K562 (cell line): ENCODE measurements at regions not wholly inside any gene's neighbourhood (a gene's known extent, or its start where the extent isn't known, plus 50 kb on each side); places are given as distances from the start of the nearest gene placed in this dataset.

Source experiments
- ATAC-seq: fragments of 200-7000 bp; cut with Tn5 transposase; 3 replicates; pipeline ENCODE4 v1.9.1; 2020; ENCODE audit warnings: moderate library complexity
- BruUV-seq: library from RNA; stranded (reverse); fragments of 400-500 nt; replicated peaks from 2 replicates; lab custom pipeline; 2021; lab: Mats Ljungman, UMichigan
- CTCF ChIA-PET: fragments of 300-600 bp; formaldehyde crosslinking; extraction: SDS; loops from one replicate; lab custom pipeline; 2021; ENCODE audit warnings: low intra/inter-chr PET ratio; lab: Yijun Ruan, JAX
- POLR2A ChIA-PET: fragments of 300-600, 350-650 bp; sonication (Branson Sonifier 250); formaldehyde crosslinking; extraction: SDS; loops from one replicate; lab custom pipeline; 2021; ENCODE audit warnings: antibody characterized with exemption, inconsistent platforms; lab: Yijun Ruan, JAX
- DNase-seq, 4 experiments: peaks; one replicate each; pipeline versions ENCODE4 v3.0.0 to v3.0.0-alpha.2; 2011 to 2018; ENCODE audit warnings: low spot score in 3 of 4, mixed read lengths in 3 of 4; ENCODE audit errors: extremely low read depth in 1 of 4
- FAIRE-seq: peaks from 2 replicates; lab custom pipeline; 2011; peaks lifted over from hg19 to GRCh38; lab: Jason Lieb, UNC
- H2AFZ ChIP-seq: 2 replicates; pipeline ENCODE4 v1.6.0; 2011; ENCODE audit warnings: low read depth, low read length, control low read depth, inconsistent platforms
- H3K27ac ChIP-seq: fragments of 200-600 bp; 3 replicates; pipeline ENCODE4 v1.8.0; 2011; ENCODE audit warnings: low read depth, mild to moderate bottlenecking, control low read depth, inconsistent platforms, low read length, moderate library complexity, mixed read lengths; ENCODE audit errors: extremely low read depth
- H3K27me3 ChIP-seq, 2 experiments: fragments of 300-600 bp in 1 of 2; 2 replicates in 1 of 2; 3 replicates in 1 of 2; pipeline versions ENCODE4 v1.6.0 to v1.8.0; 2011; ENCODE audit warnings: inconsistent platforms in 2 of 2, low read length in 2 of 2, mild to moderate bottlenecking in 1 of 2, mixed read lengths in 1 of 2, moderate library complexity in 1 of 2; ENCODE audit not compliant: control insufficient read depth in 2 of 2, insufficient read depth in 2 of 2
- H3K36me3 ChIP-seq: fragments of 300-600 bp; 3 replicates; pipeline ENCODE4 v1.8.0; 2011; ENCODE audit warnings: mild to moderate bottlenecking, low read length, inconsistent platforms; ENCODE audit not compliant: control insufficient read depth, insufficient read depth
- H3K4me1 ChIP-seq, 2 experiments: fragments of 200-600 bp in 1 of 2; replicated peaks in 1 of 2; 2 replicates in 1 of 2; 3 replicates in 1 of 2; pipeline versions ENCODE4 v1.5.1 to v1.8.0; 2011; ENCODE audit warnings: inconsistent platforms in 2 of 2, low read length in 2 of 2, mild to moderate bottlenecking in 1 of 2, mixed read lengths in 1 of 2, moderate library complexity in 1 of 2; ENCODE audit not compliant: control insufficient read depth in 2 of 2, insufficient read depth in 2 of 2
- H3K4me2 ChIP-seq: 2 replicates; pipeline ENCODE4 v1.6.1; 2011; ENCODE audit warnings: low read length, control low read depth, inconsistent platforms, mixed read lengths; ENCODE audit not compliant: insufficient read depth
- H3K4me3 ChIP-seq: fragments of 200-600 bp; sonication (generic), shearing (Covaris generic); 2 replicates; pipeline ENCODE4 v1.5.1; 2016; ENCODE audit warnings: control low read depth, inconsistent platforms
- H3K79me2 ChIP-seq: fragments of 200-600 bp; 3 replicates; pipeline ENCODE4 v1.8.0; 2011; ENCODE audit warnings: low read length, inconsistent platforms; ENCODE audit not compliant: control insufficient read depth, insufficient read depth
- H3K9ac ChIP-seq, 2 experiments: 2 replicates each; pipeline versions ENCODE4 v1.6.0 to v1.6.1; 2011; ENCODE audit warnings: low read depth in 2 of 2, low read length in 2 of 2, control low read depth in 1 of 2, inconsistent platforms in 1 of 2, mild to moderate bottlenecking in 1 of 2, mixed read lengths in 1 of 2; ENCODE audit not compliant: insufficient read depth in 1 of 2
- H3K9me1 ChIP-seq: one replicate; pipeline ENCODE4 v1.6.0; 2011; ENCODE audit warnings: inconsistent platforms, mild to moderate bottlenecking, low read length, moderate library complexity; ENCODE audit not compliant: control insufficient read depth, insufficient read depth
- H3K9me3 ChIP-seq: replicated peaks from 2 replicates; pipeline ENCODE4 v1.5.1; 2011; ENCODE audit warnings: low read depth, low read length, inconsistent platforms; ENCODE audit not compliant: control insufficient read depth, insufficient read depth
- H4K20me1 ChIP-seq: replicated peaks from 2 replicates; pipeline ENCODE4 v1.6.1; 2011; ENCODE audit warnings: low read length, inconsistent platforms, mixed read lengths; ENCODE audit not compliant: control insufficient read depth, insufficient read depth
- AFF4 ChIP-seq: sonication (generic); formaldehyde crosslinking; IDR thresholded peaks from 2 replicates; pipeline ENCODE4 v1.8.0; 2023; ENCODE audit warnings: mild to moderate bottlenecking, missing genetic modification reagents
- ARNT ChIP-seq, 2 experiments: fragments of 450-650 bp; IDR thresholded peaks; 2 replicates each; pipeline ENCODE4 v1.6.1; 2016; ENCODE audit warnings: mild to moderate bottlenecking in 1 of 2
- CC2D1A ChIP-seq: fragments of 450-650 bp; IDR thresholded peaks from 2 replicates; pipeline ENCODE4 v1.6.1; 2017; ENCODE audit warnings: mild to moderate bottlenecking
- CREM ChIP-seq: IDR thresholded peaks from 2 replicates; pipeline ENCODE4 v1.6.1; 2014; ENCODE audit warnings: antibody characterized with exemption, low read depth
- DPF2 ChIP-seq: fragments of 450-650 bp; IDR thresholded peaks from 2 replicates; pipeline ENCODE4 v1.6.1; 2016
- EP400 ChIP-seq: fragments of 450-650 bp; IDR thresholded peaks from 2 replicates; pipeline ENCODE4 v1.6.1; 2017; ENCODE audit warnings: antibody characterized with exemption, mild to moderate bottlenecking, moderate library complexity
- KLF13 ChIP-seq: fragments of 450-650 bp; IDR thresholded peaks from 2 replicates; pipeline ENCODE4 v1.6.1; 2016; ENCODE audit warnings: missing genetic modification characterization, low read depth, mild to moderate bottlenecking, missing compliant biosample characterization, moderate library complexity, borderline replicate concordance
- MTA2 ChIP-seq: fragments of 450-650 bp; IDR thresholded peaks from 2 replicates; pipeline ENCODE4 v1.6.1; 2016; ENCODE audit warnings: low read depth
- NR3C1 ChIP-seq: sonication (generic); formaldehyde crosslinking; IDR thresholded peaks from 2 replicates; pipeline ENCODE4 v1.8.1; 2022; ENCODE audit warnings: missing genetic modification reagents
- POLR2AphosphoS5 ChIP-seq: IDR thresholded peaks from 2 replicates; pipeline ENCODE4 v1.6.1; 2011; ENCODE audit warnings: mild to moderate bottlenecking, low read depth, low read length, moderate library complexity; ENCODE audit not compliant: control insufficient read depth, insufficient read depth
- RBM39 ChIP-seq: fragments of 200-400 bp; formaldehyde crosslinking; optimal IDR thresholded peaks from 2 replicates; pipeline ENCODE3; 2018; ENCODE audit warnings: low read depth, low read length
- SPI1 ChIP-seq: IDR thresholded peaks from 2 replicates; pipeline ENCODE4 v1.6.1; 2011; ENCODE audit warnings: low read depth, low read length, control low read depth, borderline replicate concordance
- TAF9B ChIP-seq: fragments of 450-650 bp; IDR thresholded peaks from 2 replicates; pipeline ENCODE4 v1.6.1; 2018; ENCODE audit warnings: mild to moderate bottlenecking; ENCODE audit not compliant: partially characterized antibody
- TAL1 ChIP-seq: fragments of 450-650 bp; IDR thresholded peaks from 2 replicates; pipeline ENCODE4 v1.6.1; 2016; ENCODE audit warnings: mild to moderate bottlenecking
- ZNF146 ChIP-seq: IDR thresholded peaks from one replicate; pipeline ENCODE4 v1.6.1; 2018; ENCODE audit warnings: missing compliant biosample characterization; ENCODE audit not compliant: unreplicated experiment
- ZNF224 ChIP-seq: sonication (generic); formaldehyde crosslinking; IDR thresholded peaks from 2 replicates; pipeline ENCODE4 v1.8.0; 2022; ENCODE audit warnings: mild to moderate bottlenecking, missing genetic modification reagents
- WGBS: fragments of 100-300 bp; shearing (Covaris generic); methylation state at CpG from one replicate; pipeline ENCODE4 v1.1.6; 2016; ENCODE audit warnings: low coverage, mixed read lengths; ENCODE audit not compliant: insufficient coverage; ENCODE audit errors: missing lambda C conversion rate; 5-methylcytosine and 5-hydroxymethylcytosine counted together
- in situ Hi-C: fragments of 300-500 bp; cut with MboI; formaldehyde crosslinking; loops from 4 replicates; pipeline ENCODE4 v1.15.0; 2018; ENCODE audit warnings: inconsistent platforms, mixed read lengths
- intact Hi-C: fragments of 100-400 bp; cut with micrococcal nuclease; formaldehyde crosslinking; loops from 2 replicates; pipeline ENCODE4 v1.14.2; 2022
- TF ChIP-seq, protein P1 (sequence below): sonication (generic); formaldehyde crosslinking; IDR thresholded peaks from 2 replicates; pipeline ENCODE4 v1.8.0; 2022; ENCODE audit warnings: missing genetic modification reagents, mild to moderate bottlenecking, borderline replicate concordance

GRCh38 chr9:107830479-107830878 lies 340.9 kb upstream of the KLF4 start:
- ChIA-PET CTCF (no interaction called here), POLR2A (no interaction called here)
- H4K20me1 ChIP-seq: no peaks in the 10 kb centered on the region
- H3K27me3 ChIP-seq: peaks cover 14 to 21% of the 10 kb centered on the region in 2 experiments; a peak in 4 of 5 replicates
- H3K36me3 ChIP-seq: no peaks in the 10 kb centered on the region
- H3K79me2 ChIP-seq: no peaks in the 10 kb centered on the region
- peaks cover 4 to 7% of the 10 kb centered on the region in 2 experiments; a peak in 4 of 5 replicates for H3K4me1 ChIP-seq
- intact Hi-C loops: no loop called here
- no peaks in the 10 kb centered on the region for H3K9me3 ChIP-seq
- TF ChIP-seq MTA2 (no peak), POLR2AphosphoS5 (no peak), AFF4 (no peak), DPF2 (no peak), KLF13 (tag) (no peak), EP400 (no peak), ZNF224 (CRISPR knock-in tag) (no peak), ZNF146 (CRISPR knock-in tag) (no peak), TAF9B (no peak), SPI1 (no peak), NR3C1 (CRISPR knock-in tag) (no peak), CREM (no peak), TAL1 (no peak), ARNT (IDR thresholded peaks at IDR 0.05) (no peak), CC2D1A (no peak), RBM39 (no peak)
- TF ChIP-seq, protein P1, sequence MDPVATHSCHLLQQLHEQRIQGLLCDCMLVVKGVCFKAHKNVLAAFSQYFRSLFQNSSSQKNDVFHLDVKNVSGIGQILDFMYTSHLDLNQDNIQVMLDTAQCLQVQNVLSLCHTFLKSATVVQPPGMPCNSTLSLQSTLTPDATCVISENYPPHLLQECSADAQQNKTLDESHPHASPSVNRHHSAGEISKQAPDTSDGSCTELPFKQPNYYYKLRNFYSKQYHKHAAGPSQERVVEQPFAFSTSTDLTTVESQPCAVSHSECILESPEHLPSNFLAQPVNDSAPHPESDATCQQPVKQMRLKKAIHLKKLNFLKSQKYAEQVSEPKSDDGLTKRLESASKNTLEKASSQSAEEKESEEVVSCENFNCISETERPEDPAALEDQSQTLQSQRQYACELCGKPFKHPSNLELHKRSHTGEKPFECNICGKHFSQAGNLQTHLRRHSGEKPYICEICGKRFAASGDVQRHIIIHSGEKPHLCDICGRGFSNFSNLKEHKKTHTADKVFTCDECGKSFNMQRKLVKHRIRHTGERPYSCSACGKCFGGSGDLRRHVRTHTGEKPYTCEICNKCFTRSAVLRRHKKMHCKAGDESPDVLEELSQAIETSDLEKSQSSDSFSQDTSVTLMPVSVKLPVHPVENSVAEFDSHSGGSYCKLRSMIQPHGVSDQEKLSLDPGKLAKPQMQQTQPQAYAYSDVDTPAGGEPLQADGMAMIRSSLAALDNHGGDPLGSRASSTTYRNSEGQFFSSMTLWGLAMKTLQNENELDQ (CRISPR knock-in tag): no peak
- TF ChIP-seq, all 486 proteins: peak for 0
- H2AFZ ChIP-seq: no peak overlapping the region
- in situ Hi-C loops: no loop called here
- no peak overlapping the region for H3K4me3 ChIP-seq
- DNase-seq (no peak), ATAC-seq (no peak), FAIRE-seq (no peak)
- no TSS peak for BruUV-seq
- H3K27ac ChIP-seq: no peak overlapping the region
- 3% methylated on average over 3 of the region's 3 CpGs for WGBS
- H3K9me1 ChIP-seq: no peaks in the 10 kb centered on the region
- H3K4me2 ChIP-seq: no peak overlapping the region
- no peak overlapping the region for H3K9ac ChIP-seq
